HUES6 (cell line): ENCODE measurements at regions not wholly inside any gene's neighbourhood (a gene's known extent, or its start where the extent isn't known, plus 50 kb on each side); places are given as distances from the start of the nearest gene placed in this dataset.
"Not testable (repeated sequence)": the region's sequence is repeated elsewhere in the genome, so short reads cannot be mapped to it uniquely, and the experiment has no call there.

Source experiments
- H3K27ac ChIP-seq: 2 replicates; pipeline ENCODE4 v1.7.0; 2013; ENCODE audit warnings: low read depth, mild to moderate bottlenecking, low read length, inconsistent platforms
- H3K27me3 ChIP-seq: 2 replicates; pipeline ENCODE4 v1.6.1; 2013; ENCODE audit warnings: low read length; ENCODE audit not compliant: control insufficient read depth, insufficient read depth
- H3K36me3 ChIP-seq: 2 replicates; pipeline ENCODE4 v1.6.1; 2013; ENCODE audit warnings: low read length; ENCODE audit not compliant: control insufficient read depth, insufficient read depth
- H3K4me1 ChIP-seq: 2 replicates; pipeline ENCODE4 v1.6.1; 2013; ENCODE audit warnings: low read length; ENCODE audit not compliant: control insufficient read depth, insufficient read depth
- H3K4me3 ChIP-seq: 2 replicates; pipeline ENCODE4 v1.5.1; 2013; ENCODE audit warnings: low read depth, low read length
- H3K9ac ChIP-seq: one replicate; pipeline ENCODE4 v1.6.1; 2013; ENCODE audit warnings: mild to moderate bottlenecking, low read length
- H3K9me3 ChIP-seq: 2 replicates; pipeline ENCODE4 v1.6.1; 2013; ENCODE audit warnings: low read depth, low read length; ENCODE audit not compliant: control insufficient read depth, insufficient read depth

GRCh38 chr19:14305706-14306105, 75.5 kb upstream of the ADGRE5 start:
- Histone ChIP-seq H3K27me3 (no peaks in the 10 kb centered on the region), H3K9me3 (no peaks in the 10 kb centered on the region), H3K27ac (no peak overlapping the region), H3K36me3 (no peaks in the 10 kb centered on the region), H3K9ac (no peak overlapping the region), H3K4me3 (no peak overlapping the region), H3K4me1 (no peaks in the 10 kb centered on the region)

DNA sequence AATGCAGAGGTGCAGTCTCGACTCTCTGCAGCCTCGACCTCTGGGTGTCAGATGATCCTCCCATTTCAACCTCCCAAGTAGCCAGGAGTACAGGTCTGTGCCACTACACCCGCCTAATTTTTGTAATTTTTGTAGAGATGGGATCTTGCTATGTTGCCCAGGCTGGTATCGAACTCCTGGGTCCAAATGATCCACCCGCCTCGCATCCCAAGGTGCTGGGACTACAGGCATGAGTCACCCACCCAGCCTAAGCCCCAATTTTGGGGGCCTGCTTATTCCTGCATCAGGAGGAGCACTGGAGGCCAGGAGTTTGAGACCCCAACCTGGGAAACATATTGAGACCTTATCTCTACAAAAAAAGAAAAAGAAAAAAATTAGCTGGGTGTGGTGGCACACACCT, 80.1 kb upstream of the ADGRE5 start:
- H3K27me3 ChIP-seq: no peaks in the 10 kb centered on the region
- H3K36me3 ChIP-seq: no peaks in the 10 kb centered on the region
- no peak overlapping the region for H3K4me3 ChIP-seq
- H3K27ac ChIP-seq: no peak overlapping the region
- no peak overlapping the region for H3K9ac ChIP-seq
- no peaks in the 10 kb centered on the region for H3K4me1 ChIP-seq
- H3K9me3 ChIP-seq: no peaks in the 10 kb centered on the region

- Histone ChIP-seq H3K27ac (no peak overlapping the region), H3K27me3 (no peaks in the 10 kb centered on the region), H3K36me3 (no peaks in the 10 kb centered on the region), H3K9ac (no peak overlapping the region), H3K4me3 (no peak overlapping the region), H3K4me1 (no peaks in the 10 kb centered on the region), H3K9me3 (no peaks in the 10 kb centered on the region)
Observed at GRCh38 chr19:14300303-14300702, 80.9 kb upstream of the ADGRE5 start.

DNA sequence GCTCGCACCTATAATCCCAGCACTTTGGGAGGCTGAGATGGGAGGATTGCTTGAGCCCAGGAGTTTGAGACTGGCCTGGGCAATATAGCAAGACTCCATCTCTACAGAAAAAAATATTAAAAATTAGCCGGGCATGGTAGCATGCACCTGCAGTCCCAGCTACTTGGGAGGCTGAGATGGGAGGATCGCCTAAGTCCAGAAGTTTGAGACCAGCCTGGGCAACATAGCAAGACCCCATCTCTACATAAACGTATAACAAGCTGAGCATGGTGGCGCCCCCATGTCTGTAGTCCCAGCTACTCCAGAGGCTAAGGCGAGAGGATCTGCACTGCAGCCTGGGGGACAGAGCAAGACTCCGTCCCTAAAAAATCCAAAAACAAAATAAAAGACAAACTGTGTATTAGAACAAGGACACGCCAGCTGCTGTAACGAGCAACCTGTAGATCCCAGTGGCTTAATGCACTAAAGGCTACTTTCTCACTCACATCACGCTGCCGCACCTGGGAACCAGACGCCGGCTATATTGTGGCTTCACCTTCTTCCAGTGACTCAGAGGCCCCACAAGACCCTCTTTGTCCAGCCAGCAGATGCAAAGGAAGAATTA, 81.9 kb upstream of the ADGRE5 start:
- not testable (repeated sequence) for H3K27me3 ChIP-seq, H3K9me3 ChIP-seq, H3K9ac ChIP-seq, H3K36me3 ChIP-seq, H3K4me1 ChIP-seq, H3K4me3 ChIP-seq, H3K27ac ChIP-seq

DNA sequence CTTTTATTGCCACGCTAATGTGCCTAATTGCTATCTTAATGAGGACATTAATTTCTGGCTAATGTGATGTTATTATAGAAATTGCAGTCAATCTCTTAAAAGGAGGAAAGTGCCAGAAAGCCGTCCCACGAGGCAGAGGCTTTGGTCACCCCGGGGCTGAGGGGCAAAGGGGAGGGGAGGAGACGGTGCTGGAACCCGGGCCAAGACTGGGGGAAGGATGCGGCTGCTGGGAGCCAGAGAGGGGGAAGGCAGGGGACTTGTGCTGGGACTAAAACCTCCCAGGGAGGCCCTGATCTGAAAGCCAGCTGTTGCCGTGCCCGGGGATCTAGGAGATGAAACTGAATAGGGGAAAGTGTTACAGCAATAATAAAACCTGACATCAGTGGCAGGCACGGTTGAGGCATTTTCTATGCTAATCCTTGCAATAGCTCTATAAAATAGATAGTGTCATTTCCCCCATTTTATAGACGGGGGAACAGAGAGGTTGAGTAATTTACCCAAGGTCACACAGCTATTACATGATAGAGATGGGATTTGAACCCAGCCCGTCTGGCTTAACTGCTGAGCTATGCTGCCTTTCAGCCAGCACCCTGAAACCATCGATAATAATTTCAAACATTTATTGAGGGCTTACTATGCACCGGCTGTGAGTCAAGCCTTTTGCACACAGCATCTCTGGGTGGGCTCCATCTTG, 83.2 kb upstream of the ADGRE5 start:
- not testable (repeated sequence) for H3K9me3 ChIP-seq, H3K4me1 ChIP-seq, H3K4me3 ChIP-seq, H3K27ac ChIP-seq, H3K27me3 ChIP-seq, H3K9ac ChIP-seq, H3K36me3 ChIP-seq

- H3K4me1 ChIP-seq, H3K27ac ChIP-seq, H3K9me3 ChIP-seq, H3K27me3 ChIP-seq, H3K36me3 ChIP-seq: not testable (repeated sequence)
- 0 out of 2 replicates have a peak overlapping the region, but pooled peaks have one; percentile 37 for H3K4me3 ChIP-seq
- peak overlapping the region; percentile 22 for H3K9ac ChIP-seq
Observed at GRCh38 chr19:14294974-14295373, 86.3 kb upstream of the ADGRE5 start.

- not testable (repeated sequence) for H3K27ac ChIP-seq
Observed at GRCh38 chr19:14293816-14294170, 87.5 kb upstream of the ADGRE5 start.

GRCh38 chr19:14293101-14293815, 87.3 kb upstream of the ADGRL1 start:
- not testable (repeated sequence) for H3K4me1 ChIP-seq, H3K9me3 ChIP-seq, H3K36me3 ChIP-seq, H3K27me3 ChIP-seq, H3K27ac ChIP-seq
- peak overlapping the region; percentile 74 for H3K9ac ChIP-seq
- peak overlapping the region; percentile 71 for H3K4me3 ChIP-seq

More at GRCh38 chr19:14293816-14294170, 87.5 kb upstream of the ADGRE5 start:
- H3K4me1 ChIP-seq, H3K27me3 ChIP-seq, H3K9me3 ChIP-seq, H3K9ac ChIP-seq, H3K36me3 ChIP-seq: not testable (repeated sequence)
- H3K4me3 ChIP-seq: peak overlapping the region; percentile 26; the same call in 1 of the 2 replicates

GRCh38 chr19:14289810-14290209, 83.8 kb upstream of the ADGRL1 start:
- H3K9ac ChIP-seq, H3K36me3 ChIP-seq, H3K4me1 ChIP-seq, H3K4me3 ChIP-seq, H3K27me3 ChIP-seq, H3K9me3 ChIP-seq, H3K27ac ChIP-seq: not testable (repeated sequence)

DNA sequence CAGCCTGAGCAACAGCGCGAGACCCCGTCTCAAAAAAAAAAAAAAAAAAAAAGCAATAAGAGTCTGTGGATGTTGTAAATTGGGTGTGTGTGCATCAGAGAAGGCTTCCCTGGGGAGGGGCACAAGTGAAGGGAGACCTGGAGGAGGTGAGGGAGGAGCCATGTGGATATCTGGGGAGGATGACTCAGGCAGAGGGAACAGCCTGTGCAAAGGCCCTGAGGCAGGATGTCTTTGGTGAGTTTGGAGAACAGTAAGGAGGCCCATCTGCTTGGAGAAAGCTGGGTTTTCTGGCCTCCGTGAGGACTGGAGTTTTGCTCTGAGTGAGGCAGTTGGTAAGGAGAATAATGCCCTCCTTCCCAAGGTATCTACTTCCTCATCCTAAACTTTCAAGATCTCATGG, 81.9 kb upstream of the ADGRL1 start:
- peaks cover 10% of the 10 kb centered on the region for H3K4me1 ChIP-seq
- not testable (repeated sequence) for H3K4me3 ChIP-seq, H3K27me3 ChIP-seq, H3K27ac ChIP-seq, H3K9me3 ChIP-seq, H3K9ac ChIP-seq, H3K36me3 ChIP-seq

DNA sequence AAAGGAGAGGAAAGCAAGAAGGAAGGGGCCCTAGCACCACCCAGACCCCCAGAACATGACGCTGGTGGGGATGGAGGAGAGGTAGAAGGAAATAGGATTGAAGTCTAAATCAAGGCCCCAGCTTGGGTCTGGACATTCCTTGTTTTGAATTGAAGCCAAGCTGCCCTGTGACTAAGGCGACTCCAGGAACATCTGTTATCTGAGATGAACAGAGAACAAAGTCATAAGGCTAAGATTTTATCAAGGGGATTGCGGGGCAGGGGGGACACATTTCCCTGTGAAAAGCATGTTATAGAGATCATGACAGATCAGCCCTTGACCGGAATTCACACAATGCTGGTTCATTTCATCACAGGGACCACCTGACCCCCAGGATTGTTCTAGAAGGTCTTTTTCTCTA, 80.6 kb upstream of the ADGRL1 start:
- peaks cover 10% of the 10 kb centered on the region for H3K4me1 ChIP-seq
- H3K9me3 ChIP-seq, H3K27me3 ChIP-seq, H3K36me3 ChIP-seq, H3K4me3 ChIP-seq, H3K9ac ChIP-seq, H3K27ac ChIP-seq: not testable (repeated sequence)
